Endothelial cell of umbilical vein (primary cell): ENCODE measurements at regions not wholly inside any gene's neighbourhood (a gene's known extent, or its start where the extent isn't known, plus 50 kb on each side); places are given as distances from the start of the nearest gene placed in this dataset.

ENCODE experiments used
- BruUV-seq: library from RNA; stranded (reverse); fragments of 400-500 nt; replicated peaks from 2 replicates; lab custom pipeline; 2021; lab: Mats Ljungman, UMichigan
- CTCF ChIA-PET: fragments of 300-600, 350-600 bp; sonication (Branson Sonifier 250); formaldehyde crosslinking; loops from one replicate; lab custom pipeline; 2021; ENCODE audit warnings: antibody characterized with exemption, inconsistent platforms; lab: Charles Lee
- POLR2A ChIA-PET: fragments of 300-600, 350-600 bp; sonication (Branson Sonifier 250); formaldehyde crosslinking; loops from one replicate; lab custom pipeline; 2021; ENCODE audit warnings: antibody characterized with exemption, inconsistent platforms; lab: Charles Lee
- DNase-seq: peaks from one replicate; pipeline ENCODE4 v3.0.0-alpha.2; 2011; ENCODE audit warnings: low read depth, low spot score
- FAIRE-seq: peaks from 2 replicates; lab custom pipeline; 2011; peaks lifted over from hg19 to GRCh38; lab: Jason Lieb, UNC
- H2AFZ ChIP-seq: 2 replicates; pipeline ENCODE4 v1.6.0; 2012; ENCODE audit warnings: low read depth, low read length, control low read depth, inconsistent platforms
- H3K27ac ChIP-seq: 2 replicates; pipeline ENCODE4 v1.5.1; 2011; ENCODE audit warnings: low read depth, mild to moderate bottlenecking, control low read depth, low read length, moderate library complexity; ENCODE audit not compliant: insufficient read depth
- H3K27me3 ChIP-seq, 2 experiments: 2 replicates each; pipeline versions ENCODE4 v1.6.0 to v1.6.1; 2011; ENCODE audit warnings: low read length in 2 of 2, mixed read lengths in 1 of 2; ENCODE audit not compliant: control insufficient read depth in 2 of 2, insufficient read depth in 2 of 2
- H3K36me3 ChIP-seq, 2 experiments: 2 replicates in 1 of 2; 3 replicates in 1 of 2; pipeline ENCODE4 v1.5.1; 2011; ENCODE audit warnings: low read length in 2 of 2, mild to moderate bottlenecking in 1 of 2, moderate library complexity in 1 of 2; ENCODE audit not compliant: control insufficient read depth in 2 of 2, insufficient read depth in 2 of 2; ENCODE audit errors: extremely low read depth in 1 of 2
- H3K4me1 ChIP-seq: 3 replicates; pipeline ENCODE4 v1.5.1; 2011; ENCODE audit warnings: mild to moderate bottlenecking, low read length; ENCODE audit not compliant: control insufficient read depth, insufficient read depth; ENCODE audit errors: extremely low read depth
- H3K4me2 ChIP-seq: 2 replicates; pipeline ENCODE4 v1.6.1; 2011; ENCODE audit warnings: low read length, control low read depth, mixed read lengths; ENCODE audit not compliant: insufficient read depth
- H3K4me3 ChIP-seq, 3 experiments: fragments of 200-600 bp in 1 of 3; sonication (generic), shearing (Covaris generic) in 1 of 3; replicated peaks in 1 of 3; 2 replicates each; pipeline ENCODE4 v1.5.1; 2011 to 2016; ENCODE audit warnings: control low read depth in 3 of 3, low read length in 3 of 3, mild to moderate bottlenecking in 2 of 3, inconsistent platforms in 1 of 3, low read depth in 1 of 3, moderate library complexity in 1 of 3; ENCODE audit not compliant: insufficient read depth in 1 of 3
- H3K79me2 ChIP-seq: 2 replicates; pipeline ENCODE4 v1.6.0; 2012; ENCODE audit warnings: low read length, inconsistent platforms; ENCODE audit not compliant: control insufficient read depth, insufficient read depth
- H3K9ac ChIP-seq: replicated peaks from 2 replicates; pipeline ENCODE3; 2011; ENCODE audit warnings: low read length, control low read depth; ENCODE audit not compliant: insufficient read depth; ENCODE audit errors: extremely low read depth
- H3K9me1 ChIP-seq: replicated peaks from 3 replicates; pipeline ENCODE4 v1.6.0; 2011; ENCODE audit warnings: mild to moderate bottlenecking, low read length; ENCODE audit not compliant: control insufficient read depth, insufficient read depth; ENCODE audit errors: extremely low read depth
- H3K9me3 ChIP-seq: replicated peaks from 2 replicates; pipeline ENCODE4 v1.5.1; 2012; ENCODE audit warnings: low read length, inconsistent platforms; ENCODE audit not compliant: control insufficient read depth, insufficient read depth
- H4K20me1 ChIP-seq: replicated peaks from 2 replicates; pipeline ENCODE3; 2011; ENCODE audit warnings: mild to moderate bottlenecking, low read length; ENCODE audit not compliant: control insufficient read depth, insufficient read depth; ENCODE audit errors: extremely low read depth
- EZH2 ChIP-seq: IDR thresholded peaks from 2 replicates; pipeline ENCODE4 v1.6.1; 2012; ENCODE audit warnings: borderline replicate concordance, low read depth, mild to moderate bottlenecking, moderate library complexity, low read length, inconsistent platforms; ENCODE audit not compliant: severe bottlenecking
- FOS ChIP-seq: IDR thresholded peaks from 2 replicates; pipeline ENCODE4 v1.6.1; 2011; ENCODE audit warnings: mild to moderate bottlenecking, low read length, moderate library complexity, borderline replicate concordance; ENCODE audit not compliant: insufficient read depth
- GATA2 ChIP-seq: IDR thresholded peaks from 2 replicates; pipeline ENCODE4 v1.7.0; 2011; ENCODE audit warnings: low read depth, mild to moderate bottlenecking, moderate library complexity, mixed read lengths, low read length; ENCODE audit not compliant: insufficient read length, insufficient read depth
- JUN ChIP-seq: IDR thresholded peaks from 2 replicates; pipeline ENCODE4 v1.6.1; 2011; ENCODE audit warnings: borderline replicate concordance, low read depth; ENCODE audit not compliant: insufficient read length, insufficient read depth
- MYC ChIP-seq: IDR thresholded peaks from one replicate; pipeline ENCODE4 v1.6.1; 2011; ENCODE audit warnings: mild to moderate bottlenecking, low read depth, low read length
- POLR2A ChIP-seq: IDR thresholded peaks from 2 replicates; pipeline ENCODE4 v1.6.1; 2012; ENCODE audit warnings: low read depth, mild to moderate bottlenecking, control low read depth, low read length
- POLR2AphosphoS5 ChIP-seq: IDR thresholded peaks from 2 replicates; pipeline ENCODE4 v1.6.1; 2012; ENCODE audit warnings: low read depth, mild to moderate bottlenecking, control low read depth, low read length, moderate library complexity; ENCODE audit not compliant: insufficient read depth
- dilution Hi-C: fragments of 300-500 bp; cut with MboI; formaldehyde crosslinking; loops from one replicate; pipeline ENCODE4 v1.15.0; 2019; ENCODE audit warnings: low sequenced_read_pairs; ENCODE audit not compliant: extremely low pct_ligation_motif_present
- intact Hi-C: fragments of 100-400 bp; cut with micrococcal nuclease; formaldehyde crosslinking; loops from one replicate; pipeline ENCODE4 v1.10.0; 2022
- TF ChIP-seq, protein P1 (sequence below): IDR thresholded peaks from 2 replicates; pipeline ENCODE4 v1.6.1; 2011; ENCODE audit not compliant: insufficient read depth, insufficient read length
- TF ChIP-seq, protein P2 (sequence below), 2 donors: IDR thresholded peaks; 1 replicate in 1 of 2; 2 replicates in 1 of 2; pipeline ENCODE4 v1.5.1; 2011; ENCODE audit warnings: low read length in 2 of 2, mild to moderate bottlenecking in 2 of 2, moderate library complexity in 2 of 2, control low read depth in 1 of 2, inconsistent platforms in 1 of 2, low read depth in 1 of 2; ENCODE audit not compliant: insufficient read depth in 1 of 2; ENCODE audit errors: extremely low read depth in 1 of 2

DNA sequence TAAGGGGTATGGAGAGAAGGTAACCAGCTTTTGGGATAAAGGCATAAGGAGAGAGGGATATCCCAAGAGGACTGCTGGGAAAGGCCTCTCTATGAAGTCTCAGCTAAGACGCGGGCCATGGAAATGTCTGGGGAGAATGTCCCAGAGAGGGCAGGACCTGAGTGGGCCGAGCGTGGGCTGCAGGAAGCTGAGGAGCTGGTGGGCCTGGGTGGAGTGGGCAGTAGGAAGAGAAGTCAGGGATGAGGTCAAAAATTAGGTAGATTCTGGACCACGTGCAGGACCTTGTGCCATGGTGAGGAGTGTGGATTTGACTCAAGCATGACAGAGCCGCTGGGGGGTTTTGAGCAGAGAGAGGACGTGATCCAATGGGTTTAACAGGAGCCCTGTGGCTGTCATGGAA is 66.5 kb upstream of the SULF2 start:
- no peak overlapping the region for H3K4me3 ChIP-seq
- H3K9me3 ChIP-seq, result no peaks in the 10 kb centered on the region
- no peak overlapping the region for H3K9ac ChIP-seq
- no peaks in the 10 kb centered on the region for H3K27me3 ChIP-seq
- ChIA-PET POLR2A (no interaction called here), CTCF (interaction anchor here (1.0 to 1.3 kb wide), 3 partner anchors 65 to 769 kb away, joined by 3 to 7 read pairs (median 5); no protein-coding TSS in a partner anchor)
- no TSS peak for BruUV-seq
- no peaks in the 10 kb centered on the region for H3K9me1 ChIP-seq
- dilution Hi-C loops, result no loop called here
- no peak for DNase-seq
- intact Hi-C loops, result no loop called here
- H3K36me3 ChIP-seq, result no peaks in the 10 kb centered on the region
- no peak overlapping the region for H3K4me2 ChIP-seq
- H3K79me2 ChIP-seq, result no peaks in the 10 kb centered on the region
- no peaks in the 10 kb centered on the region for H4K20me1 ChIP-seq
- TF ChIP-seq, protein P1, sequence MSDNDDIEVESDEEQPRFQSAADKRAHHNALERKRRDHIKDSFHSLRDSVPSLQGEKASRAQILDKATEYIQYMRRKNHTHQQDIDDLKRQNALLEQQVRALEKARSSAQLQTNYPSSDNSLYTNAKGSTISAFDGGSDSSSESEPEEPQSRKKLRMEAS, result no peak
- no peak for TF ChIP-seq MYC
- TF ChIP-seq POLR2A, result no peak
- TF ChIP-seq FOS, result no peak
- TF ChIP-seq EZH2, result no peak
- no peak for TF ChIP-seq GATA2
- no peak for TF ChIP-seq POLR2AphosphoS5
- TF ChIP-seq JUN, result no peak
- peaks cover 4% of the 10 kb centered on the region for H3K4me1 ChIP-seq
- no peak for FAIRE-seq
- no peak overlapping the region for H3K27ac ChIP-seq
- H2AFZ ChIP-seq, result no peak overlapping the region

DNA sequence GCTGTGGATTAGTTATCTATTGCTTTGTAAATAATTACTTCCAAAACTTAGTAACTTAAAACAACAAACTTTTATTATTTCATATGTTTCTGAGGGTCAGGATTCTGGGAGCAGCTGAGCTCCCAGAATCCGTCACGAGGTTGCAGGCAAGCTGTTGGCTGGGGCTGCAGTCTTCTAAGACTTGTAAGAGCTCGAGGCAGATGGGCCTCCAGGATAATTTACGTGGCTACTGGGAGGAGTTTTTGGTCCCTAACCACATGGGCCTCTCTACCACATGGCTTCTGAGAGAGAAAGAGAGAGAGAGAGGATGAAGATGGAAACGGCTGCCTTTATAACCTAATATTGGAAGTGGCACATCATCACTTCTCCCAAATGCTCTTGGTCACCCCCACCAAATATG is 64.9 kb upstream of the SULF2 start:
- Histone ChIP-seq H3K9me3 (no peaks in the 10 kb centered on the region), H3K9ac (no peak overlapping the region), H3K36me3 (no peaks in the 10 kb centered on the region), H4K20me1 (no peaks in the 10 kb centered on the region), H3K27ac (no peak overlapping the region), H3K4me2 (no peak overlapping the region), H3K79me2 (no peaks in the 10 kb centered on the region), H3K4me1 (peaks cover 4% of the 10 kb centered on the region), H3K9me1 (no peaks in the 10 kb centered on the region), H3K4me3 (no peak overlapping the region), H2AFZ (no peak overlapping the region), H3K27me3 (no peaks in the 10 kb centered on the region)
- ChIA-PET POLR2A (no interaction called here), CTCF (no interaction called here)
- intact Hi-C loops, result no loop called here
- TF ChIP-seq JUN (no peak), GATA2 (no peak), EZH2 (no peak), MYC (no peak), FOS (no peak)
- TF ChIP-seq, protein P1, result no peak
- TF ChIP-seq, protein P2, sequence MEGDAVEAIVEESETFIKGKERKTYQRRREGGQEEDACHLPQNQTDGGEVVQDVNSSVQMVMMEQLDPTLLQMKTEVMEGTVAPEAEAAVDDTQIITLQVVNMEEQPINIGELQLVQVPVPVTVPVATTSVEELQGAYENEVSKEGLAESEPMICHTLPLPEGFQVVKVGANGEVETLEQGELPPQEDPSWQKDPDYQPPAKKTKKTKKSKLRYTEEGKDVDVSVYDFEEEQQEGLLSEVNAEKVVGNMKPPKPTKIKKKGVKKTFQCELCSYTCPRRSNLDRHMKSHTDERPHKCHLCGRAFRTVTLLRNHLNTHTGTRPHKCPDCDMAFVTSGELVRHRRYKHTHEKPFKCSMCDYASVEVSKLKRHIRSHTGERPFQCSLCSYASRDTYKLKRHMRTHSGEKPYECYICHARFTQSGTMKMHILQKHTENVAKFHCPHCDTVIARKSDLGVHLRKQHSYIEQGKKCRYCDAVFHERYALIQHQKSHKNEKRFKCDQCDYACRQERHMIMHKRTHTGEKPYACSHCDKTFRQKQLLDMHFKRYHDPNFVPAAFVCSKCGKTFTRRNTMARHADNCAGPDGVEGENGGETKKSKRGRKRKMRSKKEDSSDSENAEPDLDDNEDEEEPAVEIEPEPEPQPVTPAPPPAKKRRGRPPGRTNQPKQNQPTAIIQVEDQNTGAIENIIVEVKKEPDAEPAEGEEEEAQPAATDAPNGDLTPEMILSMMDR (IDR thresholded peaks at IDR 0.05; ENCODE audit: extremely low read depth in 1 of 2, insufficient read depth in 1 of 2, low read depth in 1 of 2, low read length in 2 of 2), result no peak
- DNase-seq, result no peak
- FAIRE-seq, result no peak
- dilution Hi-C loops, result no loop called here
- no TSS peak for BruUV-seq
